ENCODE measurements at regions not wholly inside any gene's neighbourhood (a gene's known extent, or its start where the extent isn't known, plus 50 kb on each side); places are given as distances from the start of the nearest gene placed in this dataset.

DNA sequence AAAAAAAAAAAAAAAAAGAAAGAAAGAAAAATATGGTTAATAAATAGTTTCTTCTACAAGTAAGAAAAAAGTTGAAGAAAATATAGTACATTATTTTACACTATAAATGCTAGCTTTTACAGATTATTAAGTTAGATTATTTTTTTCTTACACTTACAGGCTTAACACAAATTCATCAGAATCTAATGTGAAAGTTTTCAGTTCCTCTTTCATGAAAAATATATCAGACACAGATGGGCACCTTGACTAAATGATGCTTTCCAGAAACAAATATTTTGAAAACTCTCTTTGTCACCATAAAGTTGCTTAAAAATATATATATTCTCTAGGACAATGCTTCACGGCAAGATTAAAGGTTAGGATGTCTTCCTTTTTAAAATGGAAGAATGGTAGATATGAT lies 321.8 kb upstream of the HSF2 start:
- Histone ChIP-seq H3F3A (ENCODE audit: control insufficient read depth, insufficient read depth) (no peaks in the 10 kb centered on the region), H3K9me2 (replicated peaks; ENCODE audit: control insufficient read depth, low read length) (no peaks in the 10 kb centered on the region), H3K4me2 (ENCODE audit: low read length) (no peak overlapping the region)

DNA sequence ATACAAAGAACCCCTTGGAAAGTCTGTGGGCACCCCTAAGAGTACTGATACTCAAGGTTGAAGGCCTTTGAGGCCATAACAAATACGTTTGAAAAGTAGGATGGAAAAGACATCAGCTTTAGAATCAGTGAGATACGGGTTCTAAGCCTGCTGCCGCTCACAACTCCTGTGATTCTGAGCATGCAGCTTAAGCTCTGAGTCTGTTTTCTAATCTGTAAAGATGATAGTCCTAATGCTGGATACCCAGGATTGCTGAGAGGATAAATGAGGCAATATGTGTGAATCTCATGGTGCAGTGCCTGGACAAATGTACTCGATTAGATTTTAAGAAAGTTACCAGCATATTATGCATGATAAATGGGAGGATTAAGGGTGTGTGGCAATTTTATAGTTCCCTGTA lies 321.0 kb upstream of the HSF2 start:
- Histone ChIP-seq H3K27ac (ENCODE audit: low read depth, low read length) (no peak overlapping the region), H3K4me3 (ENCODE audit: low read length) (no peak overlapping the region), H3F3A (ENCODE audit: control insufficient read depth, insufficient read depth) (no peaks in the 10 kb centered on the region), H3K79me2 (ENCODE audit: control insufficient read depth, low read length) (no peaks in the 10 kb centered on the region), H3K4me1 (ENCODE audit: control insufficient read depth, low read length) (no peaks in the 10 kb centered on the region), H3K36me3 (ENCODE audit: control insufficient read depth, low read length) (no peaks in the 10 kb centered on the region), H3K27me3 (ENCODE audit: control insufficient read depth, low read length) (no peaks in the 10 kb centered on the region), H4K20me1 (ENCODE audit: control insufficient read depth, insufficient read depth, low read depth, low read length) (no peaks in the 10 kb centered on the region), H3K9me2 (replicated peaks; ENCODE audit: control insufficient read depth, low read length) (no peaks in the 10 kb centered on the region), H3K9me3 (ENCODE audit: control insufficient read depth, insufficient read depth, low read length) (no peaks in the 10 kb centered on the region), H3K4me2 (ENCODE audit: low read length) (no peak overlapping the region)
- TF ChIP-seq CTCF (IDR thresholded peaks at IDR 0.05; ENCODE audit: low read depth, low read length, poor library complexity, severe bottlenecking), result no peak
- TF ChIP-seq EZH2phosphoT487 (IDR thresholded peaks at IDR 0.05; ENCODE audit: borderline replicate concordance, low read length), result no peak

More for the DNA sequence above, 321.8 kb upstream of the HSF2 start:
- Histone ChIP-seq H3K36me3 (ENCODE audit: control insufficient read depth, low read length) (no peaks in the 10 kb centered on the region), H3K4me3 (ENCODE audit: low read length) (no peak overlapping the region), H3K27me3 (ENCODE audit: control insufficient read depth, low read length) (no peaks in the 10 kb centered on the region), H4K20me1 (ENCODE audit: control insufficient read depth, insufficient read depth, low read depth, low read length) (no peaks in the 10 kb centered on the region), H3K27ac (ENCODE audit: low read depth, low read length) (no peak overlapping the region), H3K4me1 (ENCODE audit: control insufficient read depth, low read length) (no peaks in the 10 kb centered on the region), H3K9me3 (ENCODE audit: control insufficient read depth, insufficient read depth, low read length) (no peaks in the 10 kb centered on the region), H3K79me2 (ENCODE audit: control insufficient read depth, low read length) (no peaks in the 10 kb centered on the region)
- TF ChIP-seq CTCF (IDR thresholded peaks at IDR 0.05; ENCODE audit: low read depth, low read length, poor library complexity, severe bottlenecking) (no peak), EZH2phosphoT487 (IDR thresholded peaks at IDR 0.05; ENCODE audit: borderline replicate concordance, low read length) (no peak)

DNA sequence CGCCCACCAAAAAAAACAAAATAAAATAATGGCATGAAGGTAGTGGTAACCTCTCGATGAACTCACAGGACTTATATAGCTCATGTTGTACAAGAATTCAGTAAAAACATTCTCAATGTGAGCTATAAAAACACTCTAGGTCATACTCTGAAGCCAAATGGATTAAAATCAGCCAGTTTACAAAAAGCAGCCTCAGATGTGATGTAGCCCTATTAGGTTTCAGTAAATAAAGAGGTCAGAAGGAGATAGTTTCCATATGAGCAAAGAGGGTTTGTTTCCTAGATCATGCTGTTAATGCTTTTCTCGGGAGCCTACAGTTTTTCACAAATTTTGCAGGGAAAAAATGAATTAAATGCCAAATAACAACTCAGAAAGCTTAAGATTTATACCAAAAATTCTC lies 319.5 kb upstream of the HSF2 start:
- Histone ChIP-seq H3K36me3 (ENCODE audit: control insufficient read depth, low read length) (no peaks in the 10 kb centered on the region), H3K27me3 (ENCODE audit: control insufficient read depth, low read length) (no peaks in the 10 kb centered on the region), H3K9me2 (replicated peaks; ENCODE audit: control insufficient read depth, low read length) (no peaks in the 10 kb centered on the region), H3K27ac (ENCODE audit: low read depth, low read length) (no peak overlapping the region), H3K9me3 (ENCODE audit: control insufficient read depth, insufficient read depth, low read length) (no peaks in the 10 kb centered on the region), H3K4me2 (ENCODE audit: low read length) (no peak overlapping the region), H4K20me1 (ENCODE audit: control insufficient read depth, insufficient read depth, low read depth, low read length) (no peaks in the 10 kb centered on the region), H3K4me3 (ENCODE audit: low read length) (no peak overlapping the region), H3K4me1 (ENCODE audit: control insufficient read depth, low read length) (no peaks in the 10 kb centered on the region), H3F3A (ENCODE audit: control insufficient read depth, insufficient read depth) (no peaks in the 10 kb centered on the region), H3K79me2 (ENCODE audit: control insufficient read depth, low read length) (no peaks in the 10 kb centered on the region)
- TF ChIP-seq EZH2phosphoT487 (IDR thresholded peaks at IDR 0.05; ENCODE audit: borderline replicate concordance, low read length) (no peak), CTCF (IDR thresholded peaks at IDR 0.05; ENCODE audit: low read depth, low read length, poor library complexity, severe bottlenecking) (no peak)

DNA sequence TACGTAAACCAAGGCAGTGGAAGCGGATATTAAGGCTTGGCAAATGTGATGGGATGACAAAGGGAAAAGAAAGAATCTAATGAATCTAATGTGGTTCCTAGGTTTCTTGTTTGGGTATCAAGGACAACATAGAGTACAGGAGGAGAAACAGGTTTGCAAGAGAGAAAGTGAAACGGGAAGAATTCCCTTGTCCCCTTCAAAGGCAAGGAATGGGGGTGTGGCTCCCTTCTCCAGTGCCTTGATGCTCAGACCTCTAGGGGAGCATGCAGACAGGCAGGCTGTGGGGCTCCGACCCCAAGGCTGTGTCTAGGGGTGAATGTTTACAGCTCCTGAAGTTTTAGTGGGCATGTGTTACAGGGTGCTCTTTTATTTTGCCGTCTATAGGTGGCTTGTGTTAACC lies 317.5 kb upstream of the HSF2 start:
- Histone ChIP-seq H3K4me2 (ENCODE audit: low read length) (no peak overlapping the region), H3K4me1 (ENCODE audit: control insufficient read depth, low read length) (no peaks in the 10 kb centered on the region), H3F3A (ENCODE audit: control insufficient read depth, insufficient read depth) (no peaks in the 10 kb centered on the region), H3K27ac (ENCODE audit: low read depth, low read length) (no peak overlapping the region), H3K27me3 (ENCODE audit: control insufficient read depth, low read length) (no peaks in the 10 kb centered on the region), H3K36me3 (ENCODE audit: control insufficient read depth, low read length) (no peaks in the 10 kb centered on the region), H3K9me2 (replicated peaks; ENCODE audit: control insufficient read depth, low read length) (no peaks in the 10 kb centered on the region), H3K4me3 (ENCODE audit: low read length) (no peak overlapping the region), H3K9me3 (ENCODE audit: control insufficient read depth, insufficient read depth, low read length) (no peaks in the 10 kb centered on the region), H4K20me1 (ENCODE audit: control insufficient read depth, insufficient read depth, low read depth, low read length) (no peaks in the 10 kb centered on the region), H3K79me2 (ENCODE audit: control insufficient read depth, low read length) (no peaks in the 10 kb centered on the region)
- TF ChIP-seq EZH2phosphoT487 (IDR thresholded peaks at IDR 0.05; ENCODE audit: borderline replicate concordance, low read length), result no peak
- TF ChIP-seq CTCF (IDR thresholded peaks at IDR 0.05; ENCODE audit: low read depth, low read length, poor library complexity, severe bottlenecking), result no peak

Data from DOHH2 (cell line).